Cardiac muscle cell (in vitro differentiated cells and primary cell): ENCODE measurements at regions not wholly inside any gene's neighbourhood (a gene's known extent, or its start where the extent isn't known, plus 50 kb on each side); places are given as distances from the start of the nearest gene placed in this dataset.

Experiments used
- DNase-seq, 2 donors: peaks; one replicate each; pipeline versions ENCODE4 v3.0.0 to v3.0.0-alpha.2; 2010 to 2017; ENCODE audit warnings: low read depth in 1 of 2, low spot score in 1 of 2
- H3K27ac ChIP-seq: fragments of 200-600 bp; sonication (generic); 2 replicates; pipeline ENCODE4 v1.5.1; 2016
- H3K27me3 ChIP-seq: fragments of 200-600 bp; sonication (generic); 2 replicates; pipeline ENCODE4 v1.6.0; 2016; ENCODE audit warnings: control low read depth
- H3K36me3 ChIP-seq: fragments of 200-600 bp; sonication (generic); 2 replicates; pipeline ENCODE4 v1.5.1; 2016; ENCODE audit warnings: control low read depth
- H3K4me1 ChIP-seq: fragments of 200-600 bp; sonication (generic); 2 replicates; pipeline ENCODE4 v1.8.1; 2017; ENCODE audit warnings: low read depth, mild to moderate bottlenecking, mixed run types
- H3K4me3 ChIP-seq: fragments of 200-600 bp; sonication (generic); 2 replicates; pipeline ENCODE4 v1.5.1; 2016; ENCODE audit warnings: mild to moderate bottlenecking
- H3K9me3 ChIP-seq: fragments of 200-600 bp; sonication (generic); 2 replicates; pipeline ENCODE4 v1.5.1; 2017; ENCODE audit warnings: low read depth, mild to moderate bottlenecking, control low read depth
- CTCF ChIP-seq: IDR thresholded peaks from 2 replicates; pipeline ENCODE4 v1.5.1; 2012; ENCODE audit warnings: low read depth, mild to moderate bottlenecking, low read length

DNA sequence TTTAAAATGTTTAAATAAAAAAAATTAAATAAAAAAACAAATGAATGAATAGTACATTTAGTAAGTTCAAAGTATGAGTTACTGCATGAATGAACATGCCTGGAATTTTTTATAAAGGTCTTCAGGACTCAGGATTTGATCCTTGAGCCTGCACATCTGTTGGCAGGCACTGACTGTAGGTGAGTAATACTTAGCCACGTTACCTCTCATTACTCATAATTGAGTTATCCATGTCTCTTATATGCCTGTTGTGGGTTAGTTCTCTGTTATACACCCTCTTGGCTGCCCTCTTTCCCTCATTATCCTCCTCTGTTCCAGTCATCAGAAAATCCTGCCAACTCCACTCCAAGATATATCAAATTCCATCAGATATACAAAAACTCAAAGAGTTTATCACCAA is 276.0 kb downstream of the FBXW7 start:
- H3K4me3 ChIP-seq = no peak overlapping the region
- no peak for DNase-seq
- no peaks in the 10 kb centered on the region for H3K27me3 ChIP-seq
- no peaks in the 10 kb centered on the region for H3K9me3 ChIP-seq
- no peak overlapping the region for H3K27ac ChIP-seq
- peaks cover 7% of the 10 kb centered on the region for H3K4me1 ChIP-seq
- H3K36me3 ChIP-seq = no peaks in the 10 kb centered on the region
- no peak for TF ChIP-seq CTCF

GRCh38 chr4:152258804-152259708 is 276.8 kb downstream of the FBXW7 start:
- peaks cover 4% of the 10 kb centered on the region for H3K4me1 ChIP-seq
- no peaks in the 10 kb centered on the region for H3K27me3 ChIP-seq
- DNase-seq = peak in 1 of 2 donors; percentile 42
- no peak for TF ChIP-seq CTCF
- no peak overlapping the region for H3K4me3 ChIP-seq
- no peaks in the 10 kb centered on the region for H3K9me3 ChIP-seq
- H3K27ac ChIP-seq = no peak overlapping the region
- no peaks in the 10 kb centered on the region for H3K36me3 ChIP-seq

DNA sequence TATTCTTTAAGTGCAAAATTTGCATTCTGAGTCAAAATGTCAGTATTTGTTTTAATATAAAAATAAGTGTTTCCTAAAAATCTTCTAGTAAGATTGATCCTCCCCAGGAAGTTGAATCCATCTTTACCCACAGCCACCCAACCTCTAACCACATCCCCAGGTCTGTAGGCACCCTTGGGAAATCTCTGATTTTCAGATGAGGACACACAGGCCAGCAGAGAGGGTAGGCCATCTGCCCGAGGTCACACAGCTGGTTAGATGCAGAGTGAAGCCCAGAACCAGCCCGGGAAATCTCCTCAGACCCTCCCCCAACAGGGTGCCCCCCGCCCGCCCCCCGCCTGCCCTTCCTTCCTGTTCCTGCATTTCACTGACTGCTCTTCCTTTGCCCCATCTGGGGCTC is 277.5 kb downstream of the FBXW7 start:
- H3K27me3 ChIP-seq = no peaks in the 10 kb centered on the region
- no peaks in the 10 kb centered on the region for H3K9me3 ChIP-seq
- TF ChIP-seq CTCF = no peak
- no peak for DNase-seq
- peaks cover 4% of the 10 kb centered on the region for H3K4me1 ChIP-seq
- H3K36me3 ChIP-seq = no peaks in the 10 kb centered on the region
- no peak overlapping the region for H3K4me3 ChIP-seq
- H3K27ac ChIP-seq = no peak overlapping the region

DNA sequence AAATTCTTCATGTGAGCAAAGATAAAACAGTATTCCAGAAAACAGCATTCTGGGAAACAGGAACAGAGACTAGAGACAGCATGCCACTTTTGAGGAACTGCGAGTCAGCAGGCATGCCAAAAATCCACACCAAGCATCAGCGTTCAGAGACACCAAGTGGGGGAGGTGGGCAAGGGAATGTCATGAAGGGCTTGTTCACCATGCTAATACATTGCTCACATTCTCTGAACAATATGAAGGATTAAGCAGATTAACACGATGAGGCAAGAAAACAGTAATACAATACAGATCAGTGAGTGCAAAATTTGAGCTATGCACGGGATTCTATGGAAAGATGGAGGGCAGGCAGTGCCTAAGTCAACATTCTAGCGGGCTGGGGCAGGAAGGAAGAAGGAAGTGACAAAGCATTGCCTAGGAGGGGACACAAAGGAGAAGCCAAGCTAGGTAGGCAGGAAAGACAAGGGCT is 278.3 kb downstream of the FBXW7 start:
- DNase-seq = peak in 1 of 2 donors; percentile 20
- H3K4me1 ChIP-seq = peaks cover 4% of the 10 kb centered on the region
- no peaks in the 10 kb centered on the region for H3K27me3 ChIP-seq
- H3K36me3 ChIP-seq = no peaks in the 10 kb centered on the region
- H3K9me3 ChIP-seq = no peaks in the 10 kb centered on the region
- H3K27ac ChIP-seq = no peak overlapping the region
- H3K4me3 ChIP-seq = no peak overlapping the region
- TF ChIP-seq CTCF = no peak

DNA sequence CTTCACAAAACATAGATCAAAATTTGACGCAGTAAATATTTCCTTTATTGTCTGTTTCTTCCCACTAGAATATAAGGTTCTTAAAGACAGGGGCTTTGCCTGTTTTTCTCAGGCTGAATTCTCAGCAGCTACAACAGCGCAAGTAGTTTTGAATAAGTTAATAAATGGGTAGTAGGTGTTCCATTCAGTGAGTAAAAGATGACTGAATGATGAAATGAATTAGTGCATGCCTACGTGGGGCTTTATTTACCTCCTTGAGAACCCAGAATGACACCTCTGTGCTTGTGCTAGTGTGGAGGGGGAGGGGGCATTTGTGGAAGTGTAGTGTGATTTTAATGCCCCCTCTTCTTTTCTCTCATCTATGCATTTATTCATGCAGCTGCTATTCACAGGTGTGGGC is 278.9 kb downstream of the FBXW7 start:
- Histone ChIP-seq H3K4me1 (peaks cover 4% of the 10 kb centered on the region), H3K36me3 (no peaks in the 10 kb centered on the region), H3K27me3 (no peaks in the 10 kb centered on the region), H3K27ac (no peak overlapping the region), H3K9me3 (no peaks in the 10 kb centered on the region), H3K4me3 (no peak overlapping the region)
- DNase-seq = no peak
- no peak for TF ChIP-seq CTCF
